ENCODE measurements at regions not wholly inside any gene's neighbourhood (a gene's known extent, or its start where the extent isn't known, plus 50 kb on each side); places are given as distances from the start of the nearest gene placed in this dataset.

DNA sequence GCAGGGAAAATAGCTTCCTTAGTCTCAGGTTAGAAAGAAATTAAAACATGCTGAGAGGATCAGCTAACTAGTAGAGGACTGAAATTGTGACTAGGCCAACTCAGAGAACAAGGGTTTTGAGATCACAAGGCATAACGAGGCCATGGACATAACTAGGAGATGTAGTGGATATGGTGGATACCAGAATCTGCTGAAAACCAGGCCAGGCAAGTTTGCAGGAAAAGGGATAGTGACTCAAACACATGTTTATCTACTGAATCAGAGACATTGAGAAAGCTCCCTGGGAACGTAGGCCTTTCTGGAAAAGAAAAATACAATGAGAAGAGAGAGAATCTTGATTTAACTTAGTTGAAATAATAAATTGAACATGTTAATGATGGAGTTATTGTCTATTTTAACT is 326.5 kb upstream of the GBE1 start:
- TF ChIP-seq TCF12 (IDR thresholded peaks at IDR 0.05; ENCODE audit: low read depth) (no peak), TEAD4 (IDR thresholded peaks at IDR 0.05) (no peak), FOXM1 (IDR thresholded peaks at IDR 0.05; ENCODE audit: borderline replicate concordance, low read depth) (no peak), ZBTB7A (IDR thresholded peaks at IDR 0.05; ENCODE audit: low read depth) (no peak), NFIC (IDR thresholded peaks at IDR 0.05) (no peak), RAD21 (IDR thresholded peaks at IDR 0.05; ENCODE audit: low read depth) (no peak), YY1 (IDR thresholded peaks at IDR 0.05; ENCODE audit: low read depth) (no peak), CREB1 (IDR thresholded peaks at IDR 0.05; ENCODE audit: low read depth) (no peak), EGR1 (IDR thresholded peaks at IDR 0.05) (no peak), TAF1 (IDR thresholded peaks at IDR 0.05; ENCODE audit: low read depth) (no peak)
- TF ChIP-seq, protein P1, sequence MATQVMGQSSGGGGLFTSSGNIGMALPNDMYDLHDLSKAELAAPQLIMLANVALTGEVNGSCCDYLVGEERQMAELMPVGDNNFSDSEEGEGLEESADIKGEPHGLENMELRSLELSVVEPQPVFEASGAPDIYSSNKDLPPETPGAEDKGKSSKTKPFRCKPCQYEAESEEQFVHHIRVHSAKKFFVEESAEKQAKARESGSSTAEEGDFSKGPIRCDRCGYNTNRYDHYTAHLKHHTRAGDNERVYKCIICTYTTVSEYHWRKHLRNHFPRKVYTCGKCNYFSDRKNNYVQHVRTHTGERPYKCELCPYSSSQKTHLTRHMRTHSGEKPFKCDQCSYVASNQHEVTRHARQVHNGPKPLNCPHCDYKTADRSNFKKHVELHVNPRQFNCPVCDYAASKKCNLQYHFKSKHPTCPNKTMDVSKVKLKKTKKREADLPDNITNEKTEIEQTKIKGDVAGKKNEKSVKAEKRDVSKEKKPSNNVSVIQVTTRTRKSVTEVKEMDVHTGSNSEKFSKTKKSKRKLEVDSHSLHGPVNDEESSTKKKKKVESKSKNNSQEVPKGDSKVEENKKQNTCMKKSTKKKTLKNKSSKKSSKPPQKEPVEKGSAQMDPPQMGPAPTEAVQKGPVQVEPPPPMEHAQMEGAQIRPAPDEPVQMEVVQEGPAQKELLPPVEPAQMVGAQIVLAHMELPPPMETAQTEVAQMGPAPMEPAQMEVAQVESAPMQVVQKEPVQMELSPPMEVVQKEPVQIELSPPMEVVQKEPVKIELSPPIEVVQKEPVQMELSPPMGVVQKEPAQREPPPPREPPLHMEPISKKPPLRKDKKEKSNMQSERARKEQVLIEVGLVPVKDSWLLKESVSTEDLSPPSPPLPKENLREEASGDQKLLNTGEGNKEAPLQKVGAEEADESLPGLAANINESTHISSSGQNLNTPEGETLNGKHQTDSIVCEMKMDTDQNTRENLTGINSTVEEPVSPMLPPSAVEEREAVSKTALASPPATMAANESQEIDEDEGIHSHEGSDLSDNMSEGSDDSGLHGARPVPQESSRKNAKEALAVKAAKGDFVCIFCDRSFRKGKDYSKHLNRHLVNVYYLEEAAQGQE (IDR thresholded peaks at IDR 0.05; ENCODE audit: low read depth): no peak
- TF ChIP-seq, protein P2, sequence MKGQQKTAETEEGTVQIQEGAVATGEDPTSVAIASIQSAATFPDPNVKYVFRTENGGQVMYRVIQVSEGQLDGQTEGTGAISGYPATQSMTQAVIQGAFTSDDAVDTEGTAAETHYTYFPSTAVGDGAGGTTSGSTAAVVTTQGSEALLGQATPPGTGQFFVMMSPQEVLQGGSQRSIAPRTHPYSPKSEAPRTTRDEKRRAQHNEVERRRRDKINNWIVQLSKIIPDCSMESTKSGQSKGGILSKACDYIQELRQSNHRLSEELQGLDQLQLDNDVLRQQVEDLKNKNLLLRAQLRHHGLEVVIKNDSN (IDR thresholded peaks at IDR 0.05): no peak
- TF ChIP-seq, protein P3, sequence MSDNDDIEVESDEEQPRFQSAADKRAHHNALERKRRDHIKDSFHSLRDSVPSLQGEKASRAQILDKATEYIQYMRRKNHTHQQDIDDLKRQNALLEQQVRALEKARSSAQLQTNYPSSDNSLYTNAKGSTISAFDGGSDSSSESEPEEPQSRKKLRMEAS (IDR thresholded peaks at IDR 0.05): no peak

DNA sequence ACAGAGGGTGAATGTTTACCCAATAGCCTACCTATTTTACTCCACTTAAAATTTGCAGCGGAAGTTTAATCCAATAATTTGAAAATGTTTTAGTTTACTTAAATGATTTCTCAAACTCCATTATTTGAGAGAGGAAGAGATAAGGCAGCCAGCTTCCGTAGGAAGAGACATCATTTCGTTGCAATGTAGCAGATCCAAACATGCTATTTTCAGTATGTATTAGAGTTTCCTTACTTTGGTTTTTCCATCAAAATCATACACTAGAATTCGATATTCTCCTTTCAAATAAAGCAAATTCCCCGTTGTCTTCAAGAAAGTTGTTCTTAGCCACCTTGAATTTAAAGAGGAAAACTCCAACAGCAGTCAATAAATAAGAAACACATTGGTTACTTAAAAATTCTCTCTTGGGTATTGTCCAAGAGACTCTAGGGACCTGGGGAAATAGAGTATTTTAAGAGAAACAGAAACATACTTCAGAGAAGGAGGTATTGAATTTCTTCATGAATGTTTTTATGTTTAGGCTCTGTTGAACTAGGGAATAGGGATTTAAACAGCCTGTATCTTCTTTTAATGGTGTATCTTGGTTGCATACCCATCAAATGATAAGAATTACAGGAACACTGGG is 324.5 kb upstream of the GBE1 start:
- TF ChIP-seq RAD21 (IDR thresholded peaks at IDR 0.05; ENCODE audit: low read depth): no peak
- TF ChIP-seq TCF12 (IDR thresholded peaks at IDR 0.05; ENCODE audit: low read depth): no peak

DNA sequence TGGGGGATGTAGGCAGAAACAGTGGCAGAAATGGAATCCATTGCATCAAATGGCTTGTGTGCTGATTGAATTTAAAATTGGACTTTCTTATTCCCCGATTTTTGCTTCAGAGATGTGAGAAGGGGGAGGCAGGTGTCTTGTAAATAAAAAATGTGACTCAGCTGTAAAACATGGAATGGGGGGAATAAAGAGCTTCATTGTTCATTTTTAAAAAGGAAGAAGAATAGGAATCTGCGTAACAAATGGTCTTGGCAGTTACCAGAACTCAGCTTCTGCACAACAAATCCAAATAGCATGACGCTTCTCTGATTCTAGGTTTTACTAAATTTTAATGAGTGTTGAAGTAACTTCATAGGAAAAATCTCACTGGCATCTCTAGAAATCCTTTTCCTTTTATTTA is 323.9 kb upstream of the GBE1 start:
- TF ChIP-seq, protein P3 (IDR thresholded peaks at IDR 0.05): no peak
- no peak for TF ChIP-seq YY1 (IDR thresholded peaks at IDR 0.05; ENCODE audit: low read depth)
- TF ChIP-seq CEBPB (IDR thresholded peaks at IDR 0.05): no peak
- no peak for TF ChIP-seq EGR1 (IDR thresholded peaks at IDR 0.05)
- no peak for TF ChIP-seq RAD21 (IDR thresholded peaks at IDR 0.05; ENCODE audit: low read depth)
- TF ChIP-seq EP300 (IDR thresholded peaks at IDR 0.05; ENCODE audit: borderline replicate concordance): no peak
- TF ChIP-seq TCF12 (IDR thresholded peaks at IDR 0.05; ENCODE audit: low read depth): no peak
- TF ChIP-seq ZBTB7A (IDR thresholded peaks at IDR 0.05; ENCODE audit: low read depth): no peak
- no peak for TF ChIP-seq TEAD4 (IDR thresholded peaks at IDR 0.05)
- TF ChIP-seq CREB1 (IDR thresholded peaks at IDR 0.05; ENCODE audit: low read depth): no peak
- TF ChIP-seq FOXM1 (IDR thresholded peaks at IDR 0.05; ENCODE audit: borderline replicate concordance, low read depth): no peak
- no peak for TF ChIP-seq TAF1 (IDR thresholded peaks at IDR 0.05; ENCODE audit: low read depth)
- TF ChIP-seq, protein P1 (IDR thresholded peaks at IDR 0.05; ENCODE audit: low read depth): no peak

DNA sequence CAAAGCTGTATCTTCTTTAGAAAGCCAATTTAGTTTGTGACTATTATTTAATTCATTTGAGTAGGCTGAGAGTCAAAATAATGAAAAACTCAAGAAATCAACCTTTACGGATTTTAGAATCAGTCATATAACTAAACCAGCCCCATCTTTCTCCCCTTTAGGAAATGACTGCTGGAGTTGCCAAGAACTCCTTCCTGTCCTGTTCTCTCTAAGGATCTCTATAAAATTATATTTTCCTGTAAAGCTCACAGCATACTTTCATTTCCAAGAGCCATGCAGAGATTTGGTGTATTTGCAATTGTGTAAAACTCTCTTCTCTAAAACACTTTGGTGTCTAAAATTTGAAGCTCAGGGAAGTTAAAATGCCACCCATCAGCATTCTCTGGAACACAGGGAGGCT is 323.4 kb upstream of the GBE1 start:
- no peak for TF ChIP-seq TCF12 (IDR thresholded peaks at IDR 0.05; ENCODE audit: low read depth)
- TF ChIP-seq, protein P3 (IDR thresholded peaks at IDR 0.05): no peak
- TF ChIP-seq EGR1 (IDR thresholded peaks at IDR 0.05): no peak
- TF ChIP-seq CREB1 (IDR thresholded peaks at IDR 0.05; ENCODE audit: low read depth): no peak
- TF ChIP-seq TEAD4 (IDR thresholded peaks at IDR 0.05): no peak
- no peak for TF ChIP-seq CEBPB (IDR thresholded peaks at IDR 0.05)
- no peak for TF ChIP-seq ZBTB7A (IDR thresholded peaks at IDR 0.05; ENCODE audit: low read depth)
- TF ChIP-seq YY1 (IDR thresholded peaks at IDR 0.05; ENCODE audit: low read depth): no peak
- TF ChIP-seq, protein P1 (IDR thresholded peaks at IDR 0.05; ENCODE audit: low read depth): no peak
- no peak for TF ChIP-seq FOXM1 (IDR thresholded peaks at IDR 0.05; ENCODE audit: borderline replicate concordance, low read depth)
- TF ChIP-seq TAF1 (IDR thresholded peaks at IDR 0.05; ENCODE audit: low read depth): no peak
- no peak for TF ChIP-seq EP300 (IDR thresholded peaks at IDR 0.05; ENCODE audit: borderline replicate concordance)
- TF ChIP-seq RAD21 (IDR thresholded peaks at IDR 0.05; ENCODE audit: low read depth): no peak
